ENCODE measurements at regions not wholly inside any gene's neighbourhood (a gene's known extent, or its start where the extent isn't known, plus 50 kb on each side); places are given as distances from the start of the nearest gene placed in this dataset.
A peak's percentile ranks its signal among the peaks of the same experiment; 100 is the strongest.

GRCh38 chr2:220051716-220052115, 424.3 kb downstream of the SLC4A3 start:
- 79% methylated on average over 2 of the region's 3 CpGs for WGBS (ENCODE audit: insufficient coverage)
- Histone ChIP-seq H3K36me3 (ENCODE audit: control insufficient read depth, insufficient read depth, low read length) (no peaks in the 10 kb centered on the region), H3K27ac (ENCODE audit: low read length) (no peak overlapping the region), H3K4me3 (ENCODE audit: low read length) (no peak overlapping the region), H3K9me3 (replicated peaks; ENCODE audit: control insufficient read depth, low read depth, low read length) (no peaks in the 10 kb centered on the region), H3K4me1 (ENCODE audit: control insufficient read depth, insufficient read depth, low read length) (no peaks in the 10 kb centered on the region), H3K27me3 (ENCODE audit: control insufficient read depth, insufficient read depth, low read length) (no peaks in the 10 kb centered on the region)
- no peak for DNase-seq

- H3K9me3 ChIP-seq (replicated peaks; ENCODE audit: control insufficient read depth, low read depth, low read length), result no peaks in the 10 kb centered on the region
- no peaks in the 10 kb centered on the region for H3K4me1 ChIP-seq (ENCODE audit: control insufficient read depth, insufficient read depth, low read length)
- no peaks in the 10 kb centered on the region for H3K36me3 ChIP-seq (ENCODE audit: control insufficient read depth, insufficient read depth, low read length)
- no peak overlapping the region for H3K27ac ChIP-seq (ENCODE audit: low read length)
- DNase-seq, result no peak
- no peak overlapping the region for H3K4me3 ChIP-seq (ENCODE audit: low read length)
- H3K27me3 ChIP-seq (ENCODE audit: control insufficient read depth, insufficient read depth, low read length), result no peaks in the 10 kb centered on the region
Measured at GRCh38 chr2:220053919-220054318, 426.5 kb downstream of the SLC4A3 start.

GRCh38 chr2:220057391-220057790, 430.0 kb downstream of the SLC4A3 start:
- H3K36me3 ChIP-seq (ENCODE audit: control insufficient read depth, insufficient read depth, low read length), result no peaks in the 10 kb centered on the region
- no peak overlapping the region for H3K27ac ChIP-seq (ENCODE audit: low read length)
- DNase-seq, result no peak
- H3K4me3 ChIP-seq (ENCODE audit: low read length), result no peak overlapping the region
- H3K27me3 ChIP-seq (ENCODE audit: control insufficient read depth, insufficient read depth, low read length), result no peaks in the 10 kb centered on the region
- no peaks in the 10 kb centered on the region for H3K4me1 ChIP-seq (ENCODE audit: control insufficient read depth, insufficient read depth, low read length)
- WGBS (ENCODE audit: insufficient coverage), result 70% methylated on average over 2 of the region's 3 CpGs
- H3K9me3 ChIP-seq (replicated peaks; ENCODE audit: control insufficient read depth, low read depth, low read length), result no peaks in the 10 kb centered on the region

- no peak overlapping the region for H3K27ac ChIP-seq (ENCODE audit: low read length)
- no peak overlapping the region for H3K4me3 ChIP-seq (ENCODE audit: low read length)
- no peaks in the 10 kb centered on the region for H3K27me3 ChIP-seq (ENCODE audit: control insufficient read depth, insufficient read depth, low read length)
- DNase-seq, result no peak
- WGBS (ENCODE audit: insufficient coverage), result 62% methylated on average over 6 of the region's 9 CpGs
- no peaks in the 10 kb centered on the region for H3K36me3 ChIP-seq (ENCODE audit: control insufficient read depth, insufficient read depth, low read length)
- no peaks in the 10 kb centered on the region for H3K4me1 ChIP-seq (ENCODE audit: control insufficient read depth, insufficient read depth, low read length)
- H3K9me3 ChIP-seq (replicated peaks; ENCODE audit: control insufficient read depth, low read depth, low read length), result no peaks in the 10 kb centered on the region
Measured at GRCh38 chr2:220057916-220058315, 430.5 kb downstream of the SLC4A3 start.

- Histone ChIP-seq H3K27ac (ENCODE audit: low read length) (no peak overlapping the region), H3K4me3 (ENCODE audit: low read length) (no peak overlapping the region), H3K27me3 (ENCODE audit: control insufficient read depth, insufficient read depth, low read length) (no peaks in the 10 kb centered on the region), H3K36me3 (ENCODE audit: control insufficient read depth, insufficient read depth, low read length) (no peaks in the 10 kb centered on the region), H3K4me1 (ENCODE audit: control insufficient read depth, insufficient read depth, low read length) (peaks cover 5% of the 10 kb centered on the region), H3K9me3 (replicated peaks; ENCODE audit: control insufficient read depth, low read depth, low read length) (no peaks in the 10 kb centered on the region)
- no peak for DNase-seq
- WGBS (ENCODE audit: insufficient coverage), result 69% methylated on average over 6 of the region's 13 CpGs
Measured at GRCh38 chr2:220064111-220065030, 436.9 kb downstream of the SLC4A3 start.

GRCh38 chr2:220065581-220065980, 438.2 kb downstream of the SLC4A3 start:
- Histone ChIP-seq H3K9me3 (replicated peaks; ENCODE audit: control insufficient read depth, low read depth, low read length) (no peaks in the 10 kb centered on the region), H3K4me3 (ENCODE audit: low read length) (no peak overlapping the region), H3K27ac (ENCODE audit: low read length) (no peak overlapping the region), H3K4me1 (ENCODE audit: control insufficient read depth, insufficient read depth, low read length) (peaks cover 5% of the 10 kb centered on the region), H3K27me3 (ENCODE audit: control insufficient read depth, insufficient read depth, low read length) (no peaks in the 10 kb centered on the region), H3K36me3 (ENCODE audit: control insufficient read depth, insufficient read depth, low read length) (no peaks in the 10 kb centered on the region)
- WGBS (ENCODE audit: insufficient coverage), result no CpG with 5 or more reads among the region's 2 CpGs
- no peak for DNase-seq

- H3K4me1 ChIP-seq (ENCODE audit: control insufficient read depth, insufficient read depth, low read length), result peaks cover 5% of the 10 kb centered on the region
- H3K9me3 ChIP-seq (replicated peaks; ENCODE audit: control insufficient read depth, low read depth, low read length), result no peaks in the 10 kb centered on the region
- H3K4me3 ChIP-seq (ENCODE audit: low read length), result no peak overlapping the region
- WGBS (ENCODE audit: insufficient coverage), result 8% methylated on average over 2 of the region's 2 CpGs
- H3K27ac ChIP-seq (ENCODE audit: low read length), result no peak overlapping the region
- DNase-seq, result peak; percentile 65
- H3K27me3 ChIP-seq (ENCODE audit: control insufficient read depth, insufficient read depth, low read length), result no peaks in the 10 kb centered on the region
- H3K36me3 ChIP-seq (ENCODE audit: control insufficient read depth, insufficient read depth, low read length), result no peaks in the 10 kb centered on the region
Measured at GRCh38 chr2:220068846-220069245, 441.4 kb downstream of the SLC4A3 start.

- no peak for DNase-seq
- Histone ChIP-seq H3K36me3 (ENCODE audit: control insufficient read depth, insufficient read depth, low read length) (no peaks in the 10 kb centered on the region), H3K27ac (ENCODE audit: low read length) (no peak overlapping the region), H3K27me3 (ENCODE audit: control insufficient read depth, insufficient read depth, low read length) (no peaks in the 10 kb centered on the region), H3K9me3 (replicated peaks; ENCODE audit: control insufficient read depth, low read depth, low read length) (no peaks in the 10 kb centered on the region), H3K4me1 (ENCODE audit: control insufficient read depth, insufficient read depth, low read length) (peaks cover 5% of the 10 kb centered on the region), H3K4me3 (ENCODE audit: low read length) (no peak overlapping the region)
- WGBS (ENCODE audit: insufficient coverage), result no CpG with 5 or more reads among the region's 1 CpG
Measured at GRCh38 chr2:220070349-220070748, 442.9 kb downstream of the SLC4A3 start.

GRCh38 chr2:220071696-220072095, 444.3 kb downstream of the SLC4A3 start:
- Histone ChIP-seq H3K4me1 (ENCODE audit: control insufficient read depth, insufficient read depth, low read length) (peaks cover 6% of the 10 kb centered on the region), H3K9me3 (replicated peaks; ENCODE audit: control insufficient read depth, low read depth, low read length) (no peaks in the 10 kb centered on the region), H3K27ac (ENCODE audit: low read length) (no peak overlapping the region), H3K4me3 (ENCODE audit: low read length) (no peak overlapping the region), H3K27me3 (ENCODE audit: control insufficient read depth, insufficient read depth, low read length) (peaks cover 4% of the 10 kb centered on the region), H3K36me3 (ENCODE audit: control insufficient read depth, insufficient read depth, low read length) (no peaks in the 10 kb centered on the region)
- 75% methylated on average over 2 of the region's 5 CpGs for WGBS (ENCODE audit: insufficient coverage)
- no peak for DNase-seq

GRCh38 chr2:220072669-220073220, 445.3 kb downstream of the SLC4A3 start:
- Histone ChIP-seq H3K4me1 (ENCODE audit: control insufficient read depth, insufficient read depth, low read length) (peaks cover 7% of the 10 kb centered on the region), H3K36me3 (ENCODE audit: control insufficient read depth, insufficient read depth, low read length) (no peaks in the 10 kb centered on the region), H3K9me3 (replicated peaks; ENCODE audit: control insufficient read depth, low read depth, low read length) (no peaks in the 10 kb centered on the region), H3K4me3 (ENCODE audit: low read length) (no peak overlapping the region), H3K27me3 (ENCODE audit: control insufficient read depth, insufficient read depth, low read length) (peaks cover 4% of the 10 kb centered on the region), H3K27ac (ENCODE audit: low read length) (no peak overlapping the region)
- DNase-seq, result no peak
- WGBS (ENCODE audit: insufficient coverage), result 77% methylated on average over 3 of the region's 8 CpGs

Measured in muscle of leg (tissue), 3 donors.